GM12891 (cell line): ENCODE measurements at regions not wholly inside any gene's neighbourhood (a gene's known extent, or its start where the extent isn't known, plus 50 kb on each side); places are given as distances from the start of the nearest gene placed in this dataset.
A peak's percentile ranks its signal among the peaks of the same experiment; 100 is the strongest.

Experiments used
- DNase-seq: peaks from one replicate; pipeline ENCODE4 v3.0.0; 2011; ENCODE audit warnings: low spot score; ENCODE audit not compliant: insufficient read length
- FAIRE-seq: peaks from 2 replicates; lab custom pipeline; 2011; peaks lifted over from hg19 to GRCh38; lab: Jason Lieb, UNC
- PAX5 ChIP-seq: IDR thresholded peaks from 2 replicates; pipeline ENCODE4 v1.6.1; 2011; ENCODE audit warnings: low read length, moderate library complexity, mild to moderate bottlenecking; ENCODE audit not compliant: insufficient read depth, severe bottlenecking
- POLR2A ChIP-seq: IDR thresholded peaks from 2 replicates; pipeline ENCODE4 v1.6.1; 2011; ENCODE audit warnings: low read depth, low read length, control low read depth
- POLR2AphosphoS5 ChIP-seq: IDR thresholded peaks from 2 replicates; pipeline ENCODE4 v1.6.1; 2011; ENCODE audit warnings: low read depth, low read length, control low read depth
- POU2F2 ChIP-seq: IDR thresholded peaks from 2 replicates; pipeline ENCODE4 v1.6.1; 2011; ENCODE audit warnings: low read depth, mild to moderate bottlenecking, control low read depth, low read length, moderate library complexity
- SPI1 ChIP-seq: IDR thresholded peaks from 2 replicates; pipeline ENCODE4 v1.6.1; 2011; ENCODE audit warnings: low read depth, low read length, control low read depth
- TAF1 ChIP-seq: IDR thresholded peaks from 2 replicates; pipeline ENCODE4 v1.6.1; 2011; ENCODE audit warnings: low read depth, low read length, control low read depth

DNA sequence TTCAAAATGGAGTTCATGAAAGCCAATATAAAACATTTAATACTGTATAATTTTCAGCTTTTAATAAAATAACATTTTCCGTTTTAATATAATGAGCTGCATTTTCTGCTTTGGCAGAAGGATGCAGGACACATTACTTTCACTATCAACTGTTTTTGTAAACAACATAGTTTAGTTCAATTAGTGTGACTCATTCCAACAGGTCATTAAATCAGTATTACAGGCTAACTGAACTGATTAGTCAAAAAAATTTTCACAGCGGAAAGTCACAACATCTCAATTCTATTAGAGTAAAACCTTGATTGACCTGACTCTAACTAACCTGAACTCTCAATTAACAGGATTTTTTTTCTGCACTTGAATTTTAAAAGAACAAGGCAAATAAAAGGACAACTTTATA, 151.2 kb upstream of the AMOT start:
- FAIRE-seq, result no peak
- TF ChIP-seq SPI1 (no peak), TAF1 (no peak), POLR2AphosphoS5 (no peak), POLR2A (no peak), POU2F2 (no peak), PAX5 (no peak)

DNA sequence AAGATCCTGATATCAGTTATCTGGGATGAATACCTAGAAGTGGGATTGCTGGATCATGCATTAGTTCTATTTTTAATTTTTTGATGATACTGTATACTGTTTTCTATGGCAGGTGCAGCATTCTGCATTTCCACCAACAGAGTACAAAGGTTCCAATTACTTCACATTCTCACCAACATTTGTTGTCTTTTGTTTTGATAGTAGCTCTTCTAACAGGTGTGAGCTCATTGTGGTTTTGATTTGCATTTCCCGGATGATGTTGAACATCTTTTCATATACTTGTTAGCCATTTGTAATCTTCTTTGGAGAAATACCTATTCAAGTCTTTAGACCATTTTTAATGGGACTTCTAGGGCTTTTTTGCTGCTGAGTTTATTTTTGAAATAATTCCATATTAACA, 139.2 kb upstream of the AMOT start:
- TF ChIP-seq TAF1, result no peak
- no peak for TF ChIP-seq PAX5
- no peak for TF ChIP-seq POLR2A
- TF ChIP-seq POLR2AphosphoS5, result no peak
- TF ChIP-seq SPI1, result no peak
- no peak for TF ChIP-seq POU2F2
- no peak for DNase-seq
- FAIRE-seq, result no peak

More for the DNA sequence above, 151.2 kb upstream of the AMOT start:
- DNase-seq, result no peak

DNA sequence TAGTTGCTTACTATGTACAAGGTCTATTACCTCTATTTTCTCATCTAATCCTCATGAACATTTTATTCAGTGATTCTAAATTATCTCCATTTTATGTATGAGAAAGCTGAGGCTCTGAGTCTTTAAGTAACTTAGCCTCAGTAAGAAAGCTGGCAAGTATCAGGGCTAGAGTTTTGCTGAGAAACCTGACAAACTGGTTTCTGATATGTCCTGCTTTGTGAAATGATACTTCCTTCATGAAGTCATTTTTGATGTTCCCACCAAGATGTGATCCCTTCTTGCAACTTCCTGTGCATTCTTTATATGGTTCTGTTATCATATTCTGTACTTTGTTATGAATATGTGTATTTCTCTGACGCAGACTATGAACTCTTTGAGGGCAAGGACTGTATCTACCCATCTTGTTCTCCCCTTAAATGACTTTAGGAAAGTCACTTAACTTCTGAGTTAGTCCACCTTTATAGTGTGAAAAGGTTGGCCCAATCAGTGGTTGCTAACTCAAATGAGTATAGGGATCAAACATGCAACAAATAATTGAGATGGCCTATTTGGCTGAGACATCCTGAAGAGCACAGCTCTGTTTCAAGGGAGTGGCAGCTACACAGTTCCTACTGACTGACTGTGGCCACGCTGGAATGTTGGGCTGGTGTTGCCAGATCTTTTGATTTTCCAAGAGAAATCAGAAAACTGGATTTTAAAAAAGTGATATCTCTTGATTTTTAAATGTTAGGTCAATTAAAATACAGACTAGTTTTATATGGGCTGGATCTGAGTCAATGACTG, 127.9 kb upstream of the AMOT start:
- DNase-seq (no peak), FAIRE-seq (no peak)
- TF ChIP-seq POLR2AphosphoS5, result no peak
- no peak for TF ChIP-seq SPI1
- no peak for TF ChIP-seq TAF1
- TF ChIP-seq PAX5, result no peak
- no peak for TF ChIP-seq POU2F2
- TF ChIP-seq POLR2A, result no peak

DNA sequence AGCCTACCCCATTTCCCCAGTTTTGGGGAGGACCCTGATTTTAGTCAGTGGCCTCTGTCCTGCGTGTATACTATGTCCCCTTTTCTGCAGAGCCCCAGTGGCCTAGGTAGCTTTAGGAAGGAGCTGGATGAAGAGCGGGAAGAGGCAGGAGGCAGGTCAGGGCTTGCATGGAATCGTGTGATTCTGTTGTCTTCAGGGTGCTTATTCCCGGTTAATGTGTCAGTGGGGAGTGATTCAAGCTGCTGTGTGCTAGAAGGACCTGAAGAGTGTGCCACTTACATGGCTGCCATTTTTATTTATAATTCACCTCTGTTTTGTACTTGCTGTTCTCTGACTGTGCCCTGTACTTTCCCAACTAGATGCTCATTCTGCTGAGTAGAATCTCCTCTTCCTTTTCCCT, 127.3 kb upstream of the AMOT start:
- no peak for DNase-seq

DNA sequence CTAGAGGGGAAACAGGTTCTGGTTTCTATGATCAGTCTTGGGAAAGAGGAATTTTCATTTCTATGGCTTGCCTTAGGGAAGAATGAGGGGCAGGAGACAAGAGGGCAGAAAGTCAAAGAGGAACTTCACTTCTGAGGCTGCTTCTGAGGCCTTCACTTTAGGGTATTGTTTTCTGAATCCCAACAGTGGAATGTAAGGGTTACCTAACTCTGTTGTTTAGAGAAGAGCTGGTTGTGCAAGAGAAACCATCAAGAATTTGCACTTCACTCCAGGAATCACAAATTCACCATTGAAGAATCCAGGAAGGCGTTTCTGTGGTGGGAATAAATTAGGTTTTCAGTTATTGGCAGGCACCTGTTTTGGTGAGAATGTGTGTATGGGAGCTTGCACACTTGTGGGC, 126.7 kb upstream of the AMOT start:
- TF ChIP-seq POLR2AphosphoS5 (no peak), PAX5 (no peak), TAF1 (no peak), SPI1 (no peak), POU2F2 (no peak), POLR2A (no peak)
- DNase-seq, result no peak
- FAIRE-seq, result no peak

More for the DNA sequence above, 127.3 kb upstream of the AMOT start:
- no peak for TF ChIP-seq SPI1
- TF ChIP-seq PAX5, result no peak
- TF ChIP-seq TAF1, result no peak
- TF ChIP-seq POU2F2, result no peak
- TF ChIP-seq POLR2AphosphoS5, result no peak
- no peak for TF ChIP-seq POLR2A
- FAIRE-seq, result no peak

DNA sequence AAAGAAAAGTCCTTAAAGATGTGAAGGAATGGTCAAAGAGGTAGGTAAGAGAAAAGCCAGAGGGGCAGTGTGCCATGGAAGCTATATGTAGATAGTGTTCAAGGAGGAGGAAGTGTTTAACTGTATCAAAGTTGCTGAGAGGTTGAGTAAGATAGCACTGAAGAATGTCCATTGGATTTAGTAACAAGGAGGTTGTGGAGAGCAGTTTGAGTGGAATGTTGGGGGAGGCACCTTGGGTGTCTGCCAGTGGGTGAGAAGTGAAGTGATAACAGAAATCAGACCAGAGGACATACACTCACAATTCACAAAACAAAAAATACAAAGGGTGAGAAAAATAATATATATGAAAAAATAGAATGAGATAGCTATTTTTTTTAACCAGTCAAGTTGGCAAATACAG, 121.3 kb upstream of the AMOT start:
- no peak for DNase-seq
- no peak for FAIRE-seq
- no peak for TF ChIP-seq POLR2AphosphoS5
- no peak for TF ChIP-seq POU2F2
- TF ChIP-seq SPI1, result no peak
- no peak for TF ChIP-seq PAX5
- TF ChIP-seq TAF1, result no peak
- TF ChIP-seq POLR2A, result no peak

DNA sequence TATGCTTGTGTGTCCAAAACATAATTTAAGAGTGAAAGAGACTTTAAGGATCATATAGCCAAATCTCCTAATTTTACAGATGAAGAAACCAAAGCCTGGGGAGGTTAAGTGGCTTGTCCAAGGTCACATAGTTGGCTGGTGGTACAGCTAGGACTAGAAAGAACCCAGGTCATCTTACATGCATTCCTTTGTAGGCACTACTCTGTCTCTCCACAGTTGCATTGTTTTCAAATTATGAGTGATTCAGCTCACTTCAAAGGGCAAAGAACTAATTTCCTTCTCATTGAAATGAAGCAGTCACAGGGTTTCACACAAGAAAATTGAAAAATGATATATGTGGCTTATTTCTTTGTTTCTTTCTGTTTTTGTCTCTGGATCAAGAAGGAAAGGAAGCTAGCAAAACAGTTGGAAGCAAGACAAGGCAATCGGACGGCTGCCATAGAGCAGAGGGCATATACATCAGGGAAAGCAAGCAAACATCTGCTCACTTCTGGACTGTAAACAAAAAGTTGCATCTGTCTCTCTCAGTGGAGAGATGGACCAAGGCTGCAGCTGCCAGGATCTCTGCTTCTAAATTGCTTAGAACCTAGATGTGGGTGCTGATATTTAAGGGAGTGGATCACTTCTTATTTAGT, 107.5 kb upstream of the AMOT start:
- TF ChIP-seq SPI1 (no peak), TAF1 (no peak), POLR2A (no peak), PAX5 (no peak), POU2F2 (no peak), POLR2AphosphoS5 (no peak)
- FAIRE-seq, result no peak

DNA sequence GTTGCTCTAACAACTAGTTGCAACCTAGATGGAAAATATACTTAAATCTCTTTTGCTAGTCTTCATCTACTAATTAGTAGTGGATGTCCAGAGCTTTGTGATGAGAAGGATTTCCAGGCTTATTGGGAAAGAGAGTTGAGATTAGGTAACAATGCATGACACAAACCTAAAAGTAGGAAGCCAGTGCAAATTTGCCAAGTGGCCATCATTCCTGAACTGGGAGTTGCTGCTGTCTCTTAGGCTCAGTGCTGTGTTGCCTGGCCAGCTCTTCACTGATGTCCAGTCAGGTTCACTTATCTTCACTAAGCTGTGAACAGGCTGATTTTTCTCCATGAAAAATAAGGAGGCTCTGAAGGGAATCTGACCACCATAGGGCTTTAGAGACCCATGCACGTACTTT, 105.6 kb upstream of the AMOT start:
- FAIRE-seq (no peak), DNase-seq (no peak)
- TF ChIP-seq POU2F2 (no peak), POLR2AphosphoS5 (no peak), PAX5 (no peak)

More for the DNA sequence above, 107.5 kb upstream of the AMOT start:
- no peak for DNase-seq

DNA sequence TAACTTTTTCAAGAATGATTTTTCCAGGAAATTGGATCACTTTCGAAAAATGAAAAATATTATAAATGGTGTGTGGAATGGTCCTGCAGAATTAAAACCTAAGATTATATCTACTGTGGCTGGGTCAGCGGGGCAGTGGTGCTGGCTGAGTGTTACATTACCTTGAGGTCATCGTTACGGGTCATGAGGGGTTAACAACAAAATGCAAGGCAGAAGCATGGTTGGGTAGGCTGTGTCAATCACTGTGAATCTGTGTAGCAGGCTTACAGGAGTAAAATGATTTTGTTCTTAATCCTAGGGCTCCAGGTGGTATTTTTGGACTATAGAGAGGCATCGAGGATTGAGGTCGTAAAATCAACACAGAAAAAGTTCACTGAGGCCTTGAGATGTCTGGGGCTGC, 105.2 kb upstream of the AMOT start:
- TF ChIP-seq SPI1 (no peak), POLR2A (no peak), PAX5 (no peak), TAF1 (no peak), POU2F2 (no peak), POLR2AphosphoS5 (no peak)
- no peak for FAIRE-seq
- no peak for DNase-seq

DNA sequence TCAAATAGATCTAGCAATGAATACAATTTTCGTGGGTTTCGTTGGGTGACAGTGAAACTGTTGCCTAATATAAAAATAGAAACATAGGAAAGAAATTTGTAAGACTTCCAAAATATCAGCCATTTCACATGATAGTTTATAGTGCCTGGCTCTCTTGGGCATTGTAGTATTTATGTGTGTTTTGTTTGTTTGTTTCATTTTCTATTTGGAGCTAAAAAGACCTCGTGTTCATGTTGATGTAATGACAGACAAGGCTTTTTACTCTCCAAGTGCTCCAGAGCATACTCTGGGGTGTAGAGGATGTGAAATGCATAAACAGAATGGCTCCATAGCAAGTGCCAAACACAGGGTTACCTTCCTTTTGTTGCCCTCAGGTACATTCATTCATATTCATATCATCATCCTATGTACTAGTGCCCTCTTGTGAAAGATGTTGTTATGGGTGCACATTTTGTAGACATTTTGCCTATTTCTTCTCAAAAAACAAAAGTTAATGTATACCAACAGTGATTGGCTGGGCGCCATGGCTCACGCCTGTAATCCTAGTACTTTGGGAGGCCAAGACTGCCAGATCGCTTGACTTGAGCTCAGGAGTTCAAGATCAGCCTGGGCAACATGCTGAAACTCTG, 100.7 kb upstream of the AMOT start:
- TF ChIP-seq PAX5 (no peak), TAF1 (no peak), POLR2AphosphoS5 (no peak), SPI1 (no peak), POU2F2 (no peak), POLR2A (no peak)
- FAIRE-seq, result peak; percentile 86
- no peak for DNase-seq
